Anterior cingulate cortex (tissue), 58 donors: ENCODE measurements at regions not wholly inside any gene's neighbourhood (a gene's known extent, or its start where the extent isn't known, plus 50 kb on each side); places are given as distances from the start of the nearest gene placed in this dataset.

Source experiments
- DNase-seq, 58 donors: peaks; one replicate each; lab custom pipeline; 2025; lab: John Stamatoyannopoulos, UW

- DNase-seq: no peak
Observed at GRCh38 chr7:84568781-84569180, 374.2 kb upstream of the SEMA3A start.

- no peak for DNase-seq
Observed at GRCh38 chr7:84565345-84566074, 370.9 kb upstream of the SEMA3A start.

GRCh38 chr7:84553711-84554110 is 359.1 kb upstream of the SEMA3A start:
- DNase-seq: no peak

- DNase-seq: no peak
Observed at GRCh38 chr7:84549409-84549808, 354.8 kb upstream of the SEMA3A start.

- no peak for DNase-seq
Observed at GRCh38 chr7:84548366-84549365, 354.1 kb upstream of the SEMA3A start.

- DNase-seq: no peak
Observed at GRCh38 chr7:84547331-84547730, 352.7 kb upstream of the SEMA3A start.

GRCh38 chr7:84546403-84546802 is 351.8 kb upstream of the SEMA3A start:
- DNase-seq: no peak

GRCh38 chr7:84538268-84538667 is 343.7 kb upstream of the SEMA3A start:
- no peak for DNase-seq

- DNase-seq: no peak
Observed at GRCh38 chr7:84536271-84536870, 341.8 kb upstream of the SEMA3A start.

GRCh38 chr7:84535580-84536270 is 341.1 kb upstream of the SEMA3A start:
- no peak for DNase-seq

GRCh38 chr7:84533182-84533581 is 338.6 kb upstream of the SEMA3A start:
- DNase-seq: no peak

GRCh38 chr7:84532196-84532595 is 337.6 kb upstream of the SEMA3A start:
- DNase-seq: no peak

GRCh38 chr7:84529480-84530205 is 335.1 kb upstream of the SEMA3A start:
- DNase-seq: no peak

GRCh38 chr7:84528756-84529479 is 334.3 kb upstream of the SEMA3A start:
- no peak for DNase-seq

- no peak for DNase-seq
Observed at GRCh38 chr7:84524714-84525694, 330.4 kb upstream of the SEMA3A start.

- DNase-seq: no peak
Observed at GRCh38 chr7:84513061-84513460, 318.5 kb upstream of the SEMA3A start.

GRCh38 chr7:84512055-84512454 is 317.5 kb upstream of the SEMA3A start:
- DNase-seq: no peak

GRCh38 chr7:84510505-84510904 is 315.9 kb upstream of the SEMA3A start:
- peak in 1 of 58 donors; percentile 11 for DNase-seq
